T-helper 2 cell treated with Interferon-gamma antibody and Interleukin-4, amounts not matched to agents 5 μg/mL and 100 μg/mL, for 36 hours (primary cell): ENCODE measurements at regions not wholly inside any gene's neighbourhood (a gene's known extent, or its start where the extent isn't known, plus 50 kb on each side); places are given as distances from the start of the nearest gene placed in this dataset.
"Not testable (repeated sequence)": the region's sequence is repeated elsewhere in the genome, so short reads cannot be mapped to it uniquely, and the experiment has no call there.

Experiments used
- DNase-seq: peaks from one replicate; pipeline ENCODE4 v3.0.0; 2021; ENCODE audit warnings: low spot score
- H3K27ac Mint-ChIP-seq: one replicate; pipeline ENCODE4 v1.8.0; 2021; ENCODE audit warnings: mild to moderate bottlenecking, mixed read lengths
- H3K27me3 Mint-ChIP-seq: one replicate; pipeline ENCODE4 v1.8.0; 2021; ENCODE audit warnings: low read depth, mixed read lengths
- H3K36me3 Mint-ChIP-seq: one replicate; pipeline ENCODE4 v1.8.0; 2021; ENCODE audit warnings: low read depth, mixed read lengths
- H3K4me1 Mint-ChIP-seq: one replicate; pipeline ENCODE4 v1.8.0; 2021; ENCODE audit warnings: low read depth, mixed read lengths
- H3K4me3 Mint-ChIP-seq: one replicate; pipeline ENCODE4 v1.8.0; 2022; ENCODE audit warnings: mild to moderate bottlenecking, moderate library complexity, mixed read lengths
- H3K9me3 Mint-ChIP-seq: one replicate; pipeline ENCODE4 v1.8.0; 2021; ENCODE audit warnings: mixed read lengths

DNA sequence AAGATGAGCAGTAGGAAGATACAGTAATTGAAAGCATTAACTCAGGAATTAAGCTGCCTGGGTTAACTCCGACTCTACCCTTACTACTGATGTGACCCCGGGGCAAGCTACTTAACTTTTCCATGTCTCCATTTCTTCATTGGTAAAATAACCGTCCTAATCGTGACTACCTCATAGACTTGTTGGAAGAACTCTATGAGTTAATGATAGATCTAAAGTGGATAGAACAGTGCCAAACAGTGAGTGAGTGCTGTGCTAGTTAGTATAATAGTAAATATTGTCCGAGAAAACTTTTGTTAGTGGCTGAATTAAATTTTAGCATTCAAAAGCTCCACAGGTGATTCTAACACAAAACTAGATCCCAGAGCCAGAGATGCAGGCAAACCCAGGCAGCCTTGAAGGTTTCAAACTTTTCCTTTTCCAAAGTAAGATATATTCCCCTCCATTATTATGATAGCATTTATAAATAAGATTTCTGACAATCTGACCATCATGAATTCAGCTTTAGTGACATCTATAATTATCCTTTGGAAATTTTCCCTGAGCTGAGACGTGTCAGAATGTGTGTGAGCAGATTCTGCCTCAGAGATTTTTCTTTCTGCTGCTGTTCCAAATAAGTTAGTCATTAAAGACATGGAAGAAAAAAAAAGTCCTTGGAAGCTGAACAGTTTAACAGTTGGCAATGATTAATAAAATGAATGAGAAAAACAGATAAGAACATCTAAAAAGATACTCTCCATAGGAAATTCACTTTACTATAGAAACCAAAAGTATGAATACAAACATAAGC, 369.5 kb downstream of the PRELID2 start:
- Mint-ChIP-seq H3K27me3 (no peaks in the 10 kb centered on the region), H3K4me1 (no peaks in the 10 kb centered on the region), H3K27ac (no peak overlapping the region), H3K4me3 (no peak overlapping the region), H3K9me3 (no peaks in the 10 kb centered on the region), H3K36me3 (no peaks in the 10 kb centered on the region)
- DNase-seq: no peak

- Mint-ChIP-seq H3K9me3 (no peaks in the 10 kb centered on the region), H3K4me3 (no peak overlapping the region), H3K4me1 (no peaks in the 10 kb centered on the region), H3K27me3 (no peaks in the 10 kb centered on the region), H3K36me3 (no peaks in the 10 kb centered on the region), H3K27ac (no peak overlapping the region)
- no peak for DNase-seq
Measured at GRCh38 chr5:145464171-145464570, 371.0 kb downstream of the PRELID2 start.

DNA sequence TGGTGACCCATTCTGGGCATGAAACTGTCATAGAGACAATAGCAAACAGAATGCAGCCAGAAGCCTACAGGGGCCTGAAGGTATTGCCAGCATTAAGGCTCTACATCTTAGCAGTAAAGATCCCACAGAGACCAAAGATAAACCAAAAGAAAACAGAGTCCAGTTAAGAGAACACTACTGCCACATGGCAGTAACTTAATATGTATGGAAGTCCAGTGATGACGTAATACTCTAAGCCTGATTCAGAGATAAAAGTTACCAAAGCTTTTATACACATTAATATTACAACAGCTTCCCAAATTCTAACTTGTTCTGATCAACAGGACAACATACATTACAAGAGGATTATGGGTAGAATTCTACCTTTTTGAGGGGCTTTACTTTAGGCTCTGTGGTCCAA, 371.5 kb downstream of the PRELID2 start:
- Mint-ChIP-seq H3K27ac (no peak overlapping the region), H3K9me3 (no peaks in the 10 kb centered on the region), H3K27me3 (no peaks in the 10 kb centered on the region), H3K4me3 (no peak overlapping the region), H3K36me3 (no peaks in the 10 kb centered on the region), H3K4me1 (no peaks in the 10 kb centered on the region)
- DNase-seq: no peak

DNA sequence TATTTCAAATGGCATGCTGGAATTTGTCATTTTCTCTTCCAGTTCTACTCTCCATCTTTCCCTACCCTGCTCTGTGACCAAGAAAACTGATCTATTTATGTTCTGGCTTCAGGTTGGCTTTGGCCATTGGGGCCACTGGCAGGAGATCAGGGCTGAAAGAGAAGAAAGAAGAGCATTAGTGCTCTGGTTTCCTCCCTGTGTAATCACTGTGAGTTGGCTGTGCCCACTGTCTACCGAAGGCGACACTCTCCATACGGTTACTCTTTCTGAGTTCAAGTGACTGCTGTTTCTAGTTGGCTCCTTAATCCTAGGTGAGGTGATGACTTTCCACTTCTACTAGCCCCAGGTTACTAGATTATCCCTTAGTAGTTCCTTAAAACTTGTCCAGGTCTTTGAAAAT, 372.6 kb downstream of the PRELID2 start:
- no peak for DNase-seq
- Mint-ChIP-seq H3K9me3 (peaks cover 4% of the 10 kb centered on the region), H3K27ac (no peak overlapping the region), H3K27me3 (no peaks in the 10 kb centered on the region), H3K4me1 (no peaks in the 10 kb centered on the region), H3K36me3 (no peaks in the 10 kb centered on the region), H3K4me3 (no peak overlapping the region)

DNA sequence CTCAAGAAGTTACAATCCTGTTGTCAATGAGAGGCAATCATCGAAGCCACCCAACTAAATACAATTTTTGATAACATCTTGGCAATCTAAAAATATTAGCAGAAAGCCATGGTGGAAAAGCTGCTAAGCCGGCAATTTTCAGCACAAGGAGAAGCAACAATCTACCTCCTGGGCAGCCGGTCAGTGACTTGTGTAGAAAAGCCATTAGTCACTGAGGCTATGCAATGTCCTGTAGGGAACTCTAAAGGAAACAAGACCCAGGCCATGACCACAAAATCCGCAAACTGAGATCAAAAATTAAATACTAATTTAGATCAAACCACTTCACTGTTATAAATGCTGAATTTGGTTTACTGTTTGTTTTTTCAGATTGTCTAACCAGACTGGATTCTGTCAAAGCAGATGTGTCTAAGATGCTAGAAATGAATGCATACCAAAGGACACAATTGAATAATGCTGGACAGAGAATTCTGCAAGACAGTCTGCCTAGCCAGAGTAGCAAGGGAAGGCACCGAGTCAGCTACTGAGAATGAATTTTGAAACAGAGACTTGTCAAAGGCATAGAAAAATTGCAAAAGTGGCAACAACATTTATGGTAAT, 384.8 kb downstream of the PRELID2 start:
- peaks cover 14% of the 10 kb centered on the region for H3K9me3 Mint-ChIP-seq
- H3K27ac Mint-ChIP-seq: no peak overlapping the region
- H3K4me1 Mint-ChIP-seq: no peaks in the 10 kb centered on the region
- H3K36me3 Mint-ChIP-seq: no peaks in the 10 kb centered on the region
- no peaks in the 10 kb centered on the region for H3K27me3 Mint-ChIP-seq
- DNase-seq: no peak
- no peak overlapping the region for H3K4me3 Mint-ChIP-seq

- no peaks in the 10 kb centered on the region for H3K27me3 Mint-ChIP-seq
- peaks cover 20% of the 10 kb centered on the region for H3K9me3 Mint-ChIP-seq
- no peak for DNase-seq
- H3K36me3 Mint-ChIP-seq: no peaks in the 10 kb centered on the region
- no peaks in the 10 kb centered on the region for H3K4me1 Mint-ChIP-seq
- no peak overlapping the region for H3K4me3 Mint-ChIP-seq
- H3K27ac Mint-ChIP-seq: no peak overlapping the region
Measured at GRCh38 chr5:145449794-145450193, 385.3 kb downstream of the PRELID2 start.

DNA sequence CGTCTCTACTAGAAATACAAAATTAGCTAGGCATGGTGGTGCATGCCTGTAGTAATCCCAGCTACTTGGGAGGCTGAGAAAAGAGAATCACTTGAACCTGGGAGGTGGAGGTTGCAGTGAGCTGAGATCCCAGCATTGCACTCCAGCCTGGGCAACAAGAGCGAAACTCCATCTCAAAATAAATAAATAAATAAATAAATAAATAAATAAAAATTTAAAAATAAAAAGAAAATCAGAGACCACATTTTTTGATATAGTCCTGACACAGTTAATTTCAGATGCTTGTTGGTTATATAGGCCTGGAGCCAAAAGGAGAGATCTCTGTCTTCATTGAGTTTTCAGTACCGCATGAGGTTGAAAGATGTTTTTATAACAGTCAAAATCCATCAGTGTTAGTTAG, 388.3 kb downstream of the PRELID2 start:
- H3K4me1 Mint-ChIP-seq, H3K36me3 Mint-ChIP-seq, H3K27ac Mint-ChIP-seq, H3K4me3 Mint-ChIP-seq, DNase-seq, H3K27me3 Mint-ChIP-seq: not testable (repeated sequence)
- H3K9me3 Mint-ChIP-seq: peaks cover 32% of the 10 kb centered on the region

DNA sequence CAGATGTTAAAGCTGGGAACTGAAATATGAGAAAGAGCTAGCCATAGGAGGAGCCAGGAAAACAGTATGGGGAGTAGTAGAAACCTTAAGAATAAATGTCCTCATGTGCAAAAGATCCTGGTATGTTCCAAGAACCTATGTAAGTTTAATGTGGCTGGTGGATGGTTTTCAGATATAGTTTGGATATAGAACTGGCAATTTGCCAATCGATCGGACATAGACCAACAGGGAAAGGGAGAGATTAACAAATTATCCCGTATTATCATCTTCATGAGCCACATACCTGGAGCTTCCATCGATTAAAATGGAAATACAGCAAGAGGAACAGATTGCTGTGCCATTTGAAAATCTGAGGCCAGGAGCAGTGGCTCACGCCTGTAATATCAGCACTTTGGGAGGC, 388.7 kb downstream of the PRELID2 start:
- H3K9me3 Mint-ChIP-seq: peaks cover 32% of the 10 kb centered on the region

DNA sequence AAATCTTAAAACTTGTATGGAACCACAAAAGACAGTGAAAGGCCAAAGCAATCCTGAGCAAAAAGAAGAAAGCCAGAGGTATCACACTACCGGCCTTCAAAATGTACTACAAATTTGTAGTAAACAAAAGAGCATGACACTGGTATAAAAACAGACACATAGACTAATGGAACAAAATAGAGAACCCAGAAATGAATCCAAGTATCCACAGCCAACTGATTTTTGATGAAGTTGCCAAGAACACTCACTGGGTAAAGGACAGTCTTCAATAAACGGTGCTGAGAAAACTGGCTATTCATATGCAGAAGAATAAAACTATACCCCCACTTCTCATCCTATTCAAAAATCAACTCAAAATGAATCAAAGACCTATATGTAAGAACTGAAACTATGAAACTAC, 390.1 kb downstream of the PRELID2 start:
- H3K4me3 Mint-ChIP-seq: no peak overlapping the region
- peaks cover 36% of the 10 kb centered on the region for H3K9me3 Mint-ChIP-seq
- no peak overlapping the region for H3K27ac Mint-ChIP-seq
- no peaks in the 10 kb centered on the region for H3K36me3 Mint-ChIP-seq
- no peak for DNase-seq
- no peaks in the 10 kb centered on the region for H3K4me1 Mint-ChIP-seq
- H3K27me3 Mint-ChIP-seq: no peaks in the 10 kb centered on the region

More for the DNA sequence above, 388.7 kb downstream of the PRELID2 start:
- Mint-ChIP-seq H3K27ac (no peak overlapping the region), H3K27me3 (no peaks in the 10 kb centered on the region), H3K4me3 (no peak overlapping the region), H3K4me1 (no peaks in the 10 kb centered on the region), H3K36me3 (no peaks in the 10 kb centered on the region)
- DNase-seq: no peak

DNA sequence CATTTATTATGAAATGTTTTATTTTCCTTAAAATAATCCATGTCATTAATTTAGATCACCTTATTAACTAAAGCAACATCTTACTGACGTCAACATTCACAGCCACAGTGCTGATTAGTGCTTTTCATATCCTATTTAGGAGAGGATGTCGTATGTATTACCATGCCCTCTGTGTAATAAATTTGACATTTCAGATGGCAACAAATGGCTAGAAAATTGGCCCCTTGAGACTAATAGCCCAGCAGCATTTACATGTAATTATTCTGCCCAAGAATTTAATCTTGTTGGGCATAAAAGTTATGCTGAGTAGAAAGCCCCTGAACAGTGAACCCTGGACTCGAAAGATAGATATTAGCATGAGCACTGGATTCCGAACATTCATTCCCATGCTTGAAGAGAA, 391.2 kb downstream of the PRELID2 start:
- no peak overlapping the region for H3K27ac Mint-ChIP-seq
- H3K4me3 Mint-ChIP-seq: no peak overlapping the region
- peaks cover 37% of the 10 kb centered on the region for H3K9me3 Mint-ChIP-seq
- no peaks in the 10 kb centered on the region for H3K36me3 Mint-ChIP-seq
- H3K4me1 Mint-ChIP-seq: no peaks in the 10 kb centered on the region
- DNase-seq: no peak
- no peaks in the 10 kb centered on the region for H3K27me3 Mint-ChIP-seq

- Mint-ChIP-seq H3K36me3 (no peaks in the 10 kb centered on the region), H3K4me1 (no peaks in the 10 kb centered on the region), H3K27me3 (no peaks in the 10 kb centered on the region), H3K27ac (no peak overlapping the region), H3K9me3 (peaks cover 41% of the 10 kb centered on the region), H3K4me3 (no peak overlapping the region)
- DNase-seq: no peak
Measured at GRCh38 chr5:145443366-145443765, 391.8 kb downstream of the PRELID2 start.

GRCh38 chr5:145442661-145443060, 392.5 kb downstream of the PRELID2 start:
- H3K4me3 Mint-ChIP-seq, H3K27me3 Mint-ChIP-seq: not testable (repeated sequence)

DNA sequence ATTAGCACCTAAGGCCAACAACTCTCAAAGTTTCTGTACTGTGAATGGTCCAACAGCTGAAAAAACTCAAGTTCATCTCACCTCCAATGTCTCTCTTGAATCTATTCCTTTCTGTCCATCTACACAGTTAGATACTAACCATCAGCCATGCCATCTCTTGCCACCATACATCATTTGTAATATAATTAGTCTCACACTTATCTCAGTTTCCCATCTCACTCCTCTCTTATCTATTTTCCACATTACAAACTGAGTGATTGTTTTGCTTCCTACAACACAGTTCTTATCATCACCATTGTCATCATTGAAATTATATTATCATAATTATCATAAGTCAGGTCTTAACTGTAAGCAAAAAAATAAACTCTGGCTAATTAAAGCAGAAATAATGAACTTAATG, 393.9 kb downstream of the PRELID2 start:
- peaks cover 38% of the 10 kb centered on the region for H3K9me3 Mint-ChIP-seq
- H3K27ac Mint-ChIP-seq: no peak overlapping the region
- H3K27me3 Mint-ChIP-seq: no peaks in the 10 kb centered on the region
- no peaks in the 10 kb centered on the region for H3K4me1 Mint-ChIP-seq
- no peak for DNase-seq
- H3K4me3 Mint-ChIP-seq: no peak overlapping the region
- no peaks in the 10 kb centered on the region for H3K36me3 Mint-ChIP-seq

More at GRCh38 chr5:145442661-145443060, 392.5 kb downstream of the PRELID2 start:
- H3K4me1 Mint-ChIP-seq, DNase-seq, H3K27ac Mint-ChIP-seq, H3K36me3 Mint-ChIP-seq: not testable (repeated sequence)
- peaks cover 41% of the 10 kb centered on the region for H3K9me3 Mint-ChIP-seq

DNA sequence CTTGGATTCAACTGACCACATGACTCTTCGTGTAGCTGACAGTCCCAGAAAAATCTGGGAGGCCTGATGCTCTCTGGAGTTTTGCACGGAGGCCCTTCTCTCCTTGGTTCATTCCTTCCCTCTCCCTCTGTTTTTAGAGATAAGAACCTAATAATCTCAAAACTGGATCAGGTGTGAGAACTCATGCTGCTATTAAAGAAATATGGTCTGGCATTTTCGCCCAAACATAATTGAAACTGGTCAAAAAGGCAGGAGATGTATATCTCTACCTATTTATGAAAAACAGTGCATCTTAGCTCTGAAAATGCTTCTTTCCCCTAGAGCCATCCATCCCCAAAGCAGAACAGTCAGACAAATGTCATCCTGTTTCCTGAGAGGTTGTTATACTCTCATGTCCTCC, 397.5 kb downstream of the PRELID2 start:
- no peak overlapping the region for H3K4me3 Mint-ChIP-seq
- no peak for DNase-seq

GRCh38 chr5:145433077-145433476, 402.1 kb downstream of the PRELID2 start:
- H3K27me3 Mint-ChIP-seq: no peaks in the 10 kb centered on the region
- H3K27ac Mint-ChIP-seq: no peak overlapping the region
- DNase-seq: no peak
- H3K4me1 Mint-ChIP-seq: no peaks in the 10 kb centered on the region
- no peak overlapping the region for H3K4me3 Mint-ChIP-seq
- peaks cover 15% of the 10 kb centered on the region for H3K9me3 Mint-ChIP-seq
- H3K36me3 Mint-ChIP-seq: no peaks in the 10 kb centered on the region

More for the DNA sequence above, 397.5 kb downstream of the PRELID2 start:
- H3K27ac Mint-ChIP-seq: no peak overlapping the region
- H3K27me3 Mint-ChIP-seq: no peaks in the 10 kb centered on the region
- H3K36me3 Mint-ChIP-seq: no peaks in the 10 kb centered on the region
- H3K4me1 Mint-ChIP-seq: no peaks in the 10 kb centered on the region
- H3K9me3 Mint-ChIP-seq: peaks cover 23% of the 10 kb centered on the region
